Caco-2 (cell line): ENCODE measurements at regions not wholly inside any gene's neighbourhood (a gene's known extent, or its start where the extent isn't known, plus 50 kb on each side); places are given as distances from the start of the nearest gene placed in this dataset.

ENCODE experiments used
- BruUV-seq: library from RNA; stranded (reverse); fragments of 400-500 nt; replicated peaks from 2 replicates; lab custom pipeline; 2021; lab: Mats Ljungman, UMichigan
- CTCF ChIA-PET: fragments of 300-600 bp; sonication (Branson Sonifier 250); formaldehyde crosslinking; loops from one replicate; lab custom pipeline; 2022; ENCODE audit warnings: antibody characterized with exemption; lab: Charles Lee
- POLR2A ChIA-PET: fragments of 300-600 bp; sonication (Branson Sonifier 250); formaldehyde crosslinking; loops from one replicate; lab custom pipeline; 2022; ENCODE audit warnings: antibody characterized with exemption; lab: Charles Lee
- DNase-seq, 2 experiments: peaks; one replicate each; pipeline versions ENCODE4 v3.0.0 to v3.0.0-alpha.2; 2020 to 2022
- H3K27me3 ChIP-seq: replicated peaks from 2 replicates; pipeline ENCODE4 v1.6.0; 2011; ENCODE audit warnings: low read length; ENCODE audit not compliant: control insufficient read depth, insufficient read depth
- H3K36me3 ChIP-seq: 2 replicates; pipeline ENCODE4 v1.5.1; 2011; ENCODE audit warnings: low read length; ENCODE audit not compliant: control insufficient read depth, insufficient read depth
- H3K4me1 ChIP-seq: fragments of 250-450 bp; sonication (Bioruptor Pico); 2 replicates; pipeline ENCODE4 v1.5.1; 2020; ENCODE audit warnings: mild to moderate bottlenecking
- H3K4me3 ChIP-seq: 2 replicates; pipeline ENCODE4 v1.5.1; 2011; ENCODE audit warnings: low read depth, mild to moderate bottlenecking, control low read depth, low read length
- H3K9me3 ChIP-seq: fragments of 250-450 bp; sonication (Bioruptor Pico); 2 replicates; pipeline ENCODE4 v1.5.1; 2020; ENCODE audit warnings: mild to moderate bottlenecking, moderate library complexity
- H3K27ac Mint-ChIP-seq: one replicate; pipeline ENCODE4 v1.8.0; 2022; ENCODE audit warnings: mixed read lengths; ENCODE audit not compliant: unreplicated experiment
- H3K27me3 Mint-ChIP-seq: one replicate; pipeline ENCODE4 v1.8.0; 2022; ENCODE audit warnings: mixed read lengths; ENCODE audit not compliant: insufficient read depth, unreplicated experiment
- H3K36me3 Mint-ChIP-seq: one replicate; pipeline ENCODE4 v1.8.0; 2022; ENCODE audit warnings: mild to moderate bottlenecking, mixed read lengths; ENCODE audit not compliant: insufficient read depth, unreplicated experiment
- H3K4me1 Mint-ChIP-seq: one replicate; pipeline ENCODE4 v1.8.0; 2022; ENCODE audit warnings: low read depth, mixed read lengths; ENCODE audit not compliant: unreplicated experiment
- H3K4me3 Mint-ChIP-seq: one replicate; pipeline ENCODE4 v1.8.0; 2022; ENCODE audit warnings: mild to moderate bottlenecking, moderate library complexity, mixed read lengths; ENCODE audit not compliant: unreplicated experiment
- H3K9me3 Mint-ChIP-seq: one replicate; pipeline ENCODE4 v1.8.0; 2022; ENCODE audit warnings: mixed read lengths; ENCODE audit not compliant: unreplicated experiment
- CTCF ChIP-seq, 2 experiments: fragments of 200-600 bp in 1 of 2; IDR thresholded peaks; 1 replicate in 1 of 2; 2 replicates in 1 of 2; pipeline versions ENCODE4 v1.5.1 to v1.8.0; 2011 to 2022; ENCODE audit warnings: antibody characterized with exemption in 1 of 2, control low read depth in 1 of 2, inconsistent platforms in 1 of 2, low read depth in 1 of 2, low read length in 1 of 2, mild to moderate bottlenecking in 1 of 2, moderate library complexity in 1 of 2; ENCODE audit not compliant: insufficient read depth in 1 of 2, severe bottlenecking in 1 of 2, unreplicated experiment in 1 of 2
- intact Hi-C: fragments of 100-400 bp; cut with micrococcal nuclease; formaldehyde crosslinking; loops from one replicate; pipeline ENCODE4 v1.10.0; 2022; ENCODE audit not compliant: unreplicated experiment

- POLR2A ChIA-PET, result no interaction called here
- peaks cover 19% of the 10 kb centered on the region for H3K27me3 Mint-ChIP-seq
- intact Hi-C loops, result no loop called here
- no peaks in the 10 kb centered on the region for H3K27me3 ChIP-seq
- CTCF ChIA-PET, result no interaction called here
- no peak overlapping the region for H3K4me3 ChIP-seq
- H3K36me3 ChIP-seq, result no peaks in the 10 kb centered on the region
- H3K4me3 Mint-ChIP-seq, result no peak overlapping the region
- no peaks in the 10 kb centered on the region for H3K4me1 Mint-ChIP-seq
- no peak for TF ChIP-seq CTCF (IDR thresholded peaks at IDR 0.05; ENCODE audit: insufficient read depth in 1 of 2, low read depth in 1 of 2, low read length in 1 of 2, severe bottlenecking in 1 of 2, unreplicated experiment in 1 of 2)
- H3K27ac Mint-ChIP-seq, result no peak overlapping the region
- no peak for DNase-seq
- peaks cover 10% of the 10 kb centered on the region for H3K9me3 Mint-ChIP-seq
- H3K4me1 ChIP-seq, result no peaks in the 10 kb centered on the region; the same call in 1 of the 2 replicates
- no TSS peak for BruUV-seq
- no peaks in the 10 kb centered on the region for H3K9me3 ChIP-seq
- no peaks in the 10 kb centered on the region for H3K36me3 Mint-ChIP-seq
Observed at GRCh38 chr2:220280736-220281135, 653.3 kb downstream of the SLC4A3 start.

- no peaks in the 10 kb centered on the region for H3K36me3 Mint-ChIP-seq
- BruUV-seq, result no TSS peak
- peaks cover 10% of the 10 kb centered on the region for H3K9me3 Mint-ChIP-seq
- H3K27me3 Mint-ChIP-seq, result peaks cover 18% of the 10 kb centered on the region
- ChIA-PET CTCF (no interaction called here), POLR2A (no interaction called here)
- Histone ChIP-seq H3K36me3 (no peaks in the 10 kb centered on the region), H3K9me3 (no peaks in the 10 kb centered on the region), H3K4me1 (no peaks in the 10 kb centered on the region; the same call in 1 of the 2 replicates), H3K4me3 (no peak overlapping the region), H3K27me3 (no peaks in the 10 kb centered on the region)
- no peak overlapping the region for H3K4me3 Mint-ChIP-seq
- intact Hi-C loops, result no loop called here
- no peak overlapping the region for H3K27ac Mint-ChIP-seq
- no peak for DNase-seq
- no peak for TF ChIP-seq CTCF (IDR thresholded peaks at IDR 0.05; ENCODE audit: insufficient read depth in 1 of 2, low read depth in 1 of 2, low read length in 1 of 2, severe bottlenecking in 1 of 2, unreplicated experiment in 1 of 2)
- H3K4me1 Mint-ChIP-seq, result no peaks in the 10 kb centered on the region
Observed at GRCh38 chr2:220281771-220282170, 654.3 kb downstream of the SLC4A3 start.

- Mint-ChIP-seq H3K27me3 (peaks cover 16% of the 10 kb centered on the region), H3K27ac (no peak overlapping the region), H3K4me1 (no peaks in the 10 kb centered on the region), H3K4me3 (no peak overlapping the region), H3K36me3 (no peaks in the 10 kb centered on the region), H3K9me3 (peaks cover 10% of the 10 kb centered on the region)
- H3K4me1 ChIP-seq, result no peaks in the 10 kb centered on the region; the same call in 1 of the 2 replicates
- H3K27me3 ChIP-seq, result no peaks in the 10 kb centered on the region
- no peaks in the 10 kb centered on the region for H3K36me3 ChIP-seq
- no peaks in the 10 kb centered on the region for H3K9me3 ChIP-seq
- POLR2A ChIA-PET, result no interaction called here
- no peak for TF ChIP-seq CTCF (IDR thresholded peaks at IDR 0.05; ENCODE audit: insufficient read depth in 1 of 2, low read depth in 1 of 2, low read length in 1 of 2, severe bottlenecking in 1 of 2, unreplicated experiment in 1 of 2)
- DNase-seq, result no peak
- CTCF ChIA-PET, result no interaction called here
- H3K4me3 ChIP-seq, result no peak overlapping the region
- BruUV-seq, result no TSS peak
- intact Hi-C loops, result no loop called here
Observed at GRCh38 chr2:220282236-220282635, 654.8 kb downstream of the SLC4A3 start.
